Testis (tissue), 2 donors: ENCODE measurements at regions not wholly inside any gene's neighbourhood (a gene's known extent, or its start where the extent isn't known, plus 50 kb on each side); places are given as distances from the start of the nearest gene placed in this dataset.

ENCODE experiments used
- CTCF ChIP-seq, 3 experiments: fragments of 450-650 bp in 2 of 3; fragments of 200-600 bp in 1 of 3; sonication (generic) in 1 of 3; IDR thresholded peaks; one replicate each; pipeline ENCODE4 v1.5.1; 2016 to 2019; ENCODE audit warnings: antibody characterized with exemption in 3 of 3, mild to moderate bottlenecking in 2 of 3, moderate library complexity in 1 of 3
- POLR2A ChIP-seq: fragments of 450-650 bp; IDR thresholded peaks from one replicate; pipeline ENCODE4 v1.6.1; 2017; ENCODE audit warnings: antibody characterized with exemption, mild to moderate bottlenecking, moderate library complexity

GRCh38 chr7:12815426-12815825, 128.0 kb downstream of the ARL4A start:
- TF ChIP-seq CTCF (IDR thresholded peaks at IDR 0.05) (no peak), POLR2A (no peak)
